HCT116 (cell line): ENCODE measurements at regions not wholly inside any gene's neighbourhood (a gene's known extent, or its start where the extent isn't known, plus 50 kb on each side); places are given as distances from the start of the nearest gene placed in this dataset.

ENCODE experiments used
- ATAC-seq: fragments of 200-7000 bp; cut with Tn5 transposase; 2 replicates; pipeline ENCODE4 v1.9.1; 2020; ENCODE audit warnings: mild to moderate bottlenecking, moderate library complexity
- BruUV-seq: library from RNA; stranded (reverse); fragments of 400-500 nt; replicated peaks from 2 replicates; lab custom pipeline; 2021; lab: Mats Ljungman, UMichigan
- CTCF ChIA-PET: fragments of 300-600 bp; sonication (Branson Sonifier 250); formaldehyde crosslinking; loops from one replicate; lab custom pipeline; 2021; ENCODE audit warnings: antibody characterized with exemption; lab: Charles Lee
- POLR2A ChIA-PET: fragments of 300-600, 350-600 bp; sonication (Branson Sonifier 250); formaldehyde crosslinking; loops from one replicate; lab custom pipeline; 2021; ENCODE audit warnings: antibody characterized with exemption; lab: Charles Lee
- RAD21 ChIA-PET, 2 experiments: fragments of 300-600 bp; sonication (Branson Sonifier 250); formaldehyde crosslinking; loops; one replicate each; lab custom pipeline; 2023; ENCODE audit warnings: low total read pairs in 2 of 2; ENCODE audit not compliant: uncharacterized antibody in 2 of 2, unreplicated experiment in 2 of 2, low non-redundant PET in 1 of 2; lab: Charles Lee
- DNase-seq: peaks from one replicate; pipeline ENCODE4 v3.0.0-alpha.2; 2010; ENCODE audit warnings: low read depth, low spot score
- H2AFZ ChIP-seq: fragments of 200-600 bp; shearing (Covaris generic), sonication (generic); 2 replicates; pipeline ENCODE4 v1.6.1; 2017; ENCODE audit warnings: low read depth, mixed run types, mixed read lengths, antibody characterized with exemption, low read length; ENCODE audit not compliant: poor library complexity, severe bottlenecking
- H3K27ac ChIP-seq: 2 replicates; pipeline ENCODE4 v1.5.1; 2012; ENCODE audit warnings: low read depth, low read length
- H3K27me3 ChIP-seq: fragments of 200-600 bp; sonication (generic); 2 replicates; pipeline ENCODE4 v1.6.1; 2016; ENCODE audit warnings: mixed run types, low read length, mixed read lengths; ENCODE audit not compliant: insufficient read depth
- H3K36me3 ChIP-seq, 2 experiments: fragments of 200-500 bp in 1 of 2; fragments of 200-600 bp in 1 of 2; sonication (Bioruptor generic) in 1 of 2; sonication (generic) in 1 of 2; 2 replicates each; pipeline versions ENCODE4 v1.5.1 to v1.6.1; 2014 to 2016; ENCODE audit warnings: low read length in 2 of 2, inconsistent platforms in 1 of 2, mixed read lengths in 1 of 2, mixed run types in 1 of 2; ENCODE audit not compliant: insufficient read depth in 2 of 2, control insufficient read depth in 1 of 2
- H3K4me1 ChIP-seq, 2 experiments: fragments of 200-600 bp in 1 of 2; sonication (generic) in 1 of 2; 2 replicates each; pipeline versions ENCODE4 v1.5.1 to v1.6.1; 2012 to 2017; ENCODE audit warnings: low read length in 2 of 2, inconsistent platforms in 1 of 2, mild to moderate bottlenecking in 1 of 2, mixed read lengths in 1 of 2, mixed run types in 1 of 2, moderate library complexity in 1 of 2; ENCODE audit not compliant: insufficient read depth in 2 of 2, control insufficient read depth in 1 of 2
- H3K4me2 ChIP-seq: fragments of 200-600 bp; sonication (generic); 2 replicates; pipeline ENCODE4 v1.6.1; 2017; ENCODE audit warnings: mixed run types, low read length, mixed read lengths
- H3K4me3 ChIP-seq, 2 experiments: fragments of 200-600 bp in 1 of 2; sonication (generic) in 1 of 2; replicated peaks in 1 of 2; 2 replicates each; pipeline ENCODE4 v1.5.1; 2011 to 2016; ENCODE audit warnings: low read length in 2 of 2, control low read depth in 1 of 2, low read depth in 1 of 2, mild to moderate bottlenecking in 1 of 2, mixed read lengths in 1 of 2, mixed run types in 1 of 2
- H3K79me2 ChIP-seq: fragments of 200-600 bp; sonication (generic); 2 replicates; pipeline ENCODE4 v1.6.1; 2017; ENCODE audit warnings: mild to moderate bottlenecking, mixed run types, low read length, moderate library complexity, mixed read lengths; ENCODE audit not compliant: insufficient read depth
- H3K9ac ChIP-seq: fragments of 200-600 bp; sonication (generic); 2 replicates; pipeline ENCODE4 v1.6.1; 2016; ENCODE audit warnings: low read length, mixed read lengths
- H3K9me2 ChIP-seq: fragments of 200-600 bp; sonication (generic), shearing (Covaris generic); 2 replicates; pipeline ENCODE4 v1.6.1; 2017; ENCODE audit warnings: mixed run types, mild to moderate bottlenecking, moderate library complexity; ENCODE audit not compliant: insufficient read depth
- H3K9me3 ChIP-seq, 2 experiments: fragments of 200-500 bp in 1 of 2; fragments of 200-600 bp in 1 of 2; sonication (Bioruptor generic) in 1 of 2; sonication (generic) in 1 of 2; 2 replicates each; pipeline ENCODE4 v1.6.1; 2014 to 2017; ENCODE audit warnings: low read length in 2 of 2, mixed read lengths in 2 of 2, inconsistent platforms in 1 of 2, low read depth in 1 of 2, mild to moderate bottlenecking in 1 of 2, mixed run types in 1 of 2, moderate library complexity in 1 of 2; ENCODE audit not compliant: control insufficient read depth in 1 of 2, insufficient read depth in 1 of 2
- H4K20me1 ChIP-seq: fragments of 200-600 bp; sonication (generic), shearing (Covaris generic); 2 replicates; pipeline ENCODE4 v1.6.1; 2017; ENCODE audit warnings: mixed run types, mild to moderate bottlenecking, moderate library complexity; ENCODE audit not compliant: insufficient read depth
- EGR1 ChIP-seq: IDR thresholded peaks from 2 replicates; pipeline ENCODE4 v1.6.1; 2012; ENCODE audit warnings: low read depth
- ELF1 ChIP-seq: IDR thresholded peaks from 2 replicates; pipeline ENCODE4 v1.6.1; 2012; ENCODE audit warnings: low read depth, borderline replicate concordance
- EZH2 ChIP-seq: fragments of 200-600 bp; sonication (generic); IDR thresholded peaks from 2 replicates; pipeline ENCODE4 v1.6.1; 2017; ENCODE audit warnings: antibody characterized with exemption, mixed run types
- EZH2phosphoT487 ChIP-seq: fragments of 200-600 bp; IDR thresholded peaks from 2 replicates; pipeline ENCODE4 v1.6.1; 2018; ENCODE audit warnings: antibody characterized with exemption, borderline replicate concordance
- FOSL1 ChIP-seq: IDR thresholded peaks from 2 replicates; pipeline ENCODE4 v1.6.1; 2012; ENCODE audit warnings: low read depth
- MAX ChIP-seq: IDR thresholded peaks from 2 replicates; pipeline ENCODE4 v1.6.1; 2012
- POLR2A ChIP-seq: IDR thresholded peaks from 2 replicates; pipeline ENCODE4 v1.7.0; 2011; ENCODE audit warnings: borderline replicate concordance; ENCODE audit not compliant: insufficient read depth, insufficient read length; ENCODE audit errors: extremely low read depth
- SIN3A ChIP-seq: IDR thresholded peaks from 2 replicates; pipeline ENCODE4 v1.6.1; 2012; ENCODE audit warnings: low read depth
- SRF ChIP-seq: IDR thresholded peaks from 2 replicates; pipeline ENCODE4 v1.6.1; 2012; ENCODE audit warnings: low read depth
- TCF7L2 ChIP-seq: IDR thresholded peaks from 2 replicates; pipeline ENCODE4 v1.7.0; 2011; ENCODE audit warnings: borderline replicate concordance, inconsistent platforms; ENCODE audit not compliant: insufficient read depth, insufficient read length; ENCODE audit errors: extremely low read depth
- YY1 ChIP-seq: IDR thresholded peaks from 2 replicates; pipeline ENCODE4 v1.6.1; 2011; ENCODE audit warnings: low read length, low read depth, moderate library complexity, mild to moderate bottlenecking; ENCODE audit not compliant: insufficient replicate concordance; ENCODE audit errors: extremely low read depth
- ZBTB33 ChIP-seq: IDR thresholded peaks from 2 replicates; pipeline ENCODE4 v1.6.1; 2011; ENCODE audit warnings: mild to moderate bottlenecking, low read length, moderate library complexity; ENCODE audit not compliant: insufficient replicate concordance; ENCODE audit errors: extremely low read depth
- ZFX ChIP-seq: fragments of 450-650 bp; IDR thresholded peaks from 2 replicates; pipeline ENCODE4 v1.6.1; 2017
- ZNF274 ChIP-seq: fragments of 200-500 bp; sonication (Bioruptor generic); IDR thresholded peaks from 2 replicates; pipeline ENCODE4 v1.6.1; 2014; ENCODE audit warnings: mild to moderate bottlenecking, low read depth, low read length, inconsistent platforms
- intact Hi-C: fragments of 100-400 bp; cut with micrococcal nuclease; formaldehyde crosslinking; loops from 2 replicates; pipeline ENCODE4 v1.10.0; 2022
- TF ChIP-seq, protein P1 (sequence below): IDR thresholded peaks from 2 replicates; pipeline ENCODE4 v1.6.1; 2012; ENCODE audit warnings: low read depth
- TF ChIP-seq, protein P2 (sequence below): IDR thresholded peaks from 2 replicates; pipeline ENCODE4 v1.6.1; 2012
- TF ChIP-seq, protein P3 (sequence below), 3 experiments: fragments of 200-600 bp in 1 of 3; sonication (generic) in 1 of 3; IDR thresholded peaks in 2 of 3; conservative IDR thresholded peaks in 1 of 3; 2 replicates each; pipeline ENCODE4 v1.5.1; 2012 to 2017; ENCODE audit warnings: low read depth in 2 of 3, low read length in 2 of 3, antibody characterized with exemption in 1 of 3, borderline replicate concordance in 1 of 3, control low read depth in 1 of 3, mild to moderate bottlenecking in 1 of 3, mixed read lengths in 1 of 3, mixed run types in 1 of 3, moderate library complexity in 1 of 3; ENCODE audit not compliant: insufficient read depth in 1 of 3

DNA sequence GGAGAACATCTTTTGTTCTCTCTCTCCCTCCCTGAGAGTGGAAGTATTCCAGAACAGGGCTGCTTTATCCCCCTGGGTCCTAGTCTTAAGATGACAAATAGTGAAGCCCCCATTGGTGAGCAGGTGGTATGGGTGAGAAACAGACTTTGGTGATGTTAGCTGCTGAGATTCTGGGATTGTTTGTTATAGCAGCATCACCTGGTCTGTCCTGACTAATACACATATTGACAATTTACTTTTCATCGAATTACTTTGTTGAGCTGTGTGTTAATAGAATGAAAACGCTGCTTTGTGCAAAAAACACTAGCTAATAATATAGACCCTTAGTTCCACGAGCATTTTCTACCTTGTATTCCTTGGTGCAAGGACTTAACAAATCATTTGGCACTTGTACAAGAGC lies 133.5 kb downstream of the ASMT start:
- Histone ChIP-seq H4K20me1 (no peaks in the 10 kb centered on the region), H2AFZ (no peak overlapping the region), H3K9ac (no peak overlapping the region), H3K4me2 (no peak overlapping the region), H3K27ac (no peak overlapping the region), H3K9me3 (peaks cover 0 to 6% of the 10 kb centered on the region in 2 experiments; a peak in 1 of 4 replicates), H3K4me1 (peaks cover 23 to 30% of the 10 kb centered on the region in 2 experiments), H3K27me3 (no peaks in the 10 kb centered on the region), H3K36me3 (no peaks in the 10 kb centered on the region), H3K9me2 (no peaks in the 10 kb centered on the region), H3K4me3 (no peak overlapping the region), H3K79me2 (no peaks in the 10 kb centered on the region)
- ATAC-seq (no peak), DNase-seq (no peak)
- no TSS peak for BruUV-seq
- TF ChIP-seq ZBTB33: no peak
- TF ChIP-seq ELF1: no peak
- TF ChIP-seq, protein P1, sequence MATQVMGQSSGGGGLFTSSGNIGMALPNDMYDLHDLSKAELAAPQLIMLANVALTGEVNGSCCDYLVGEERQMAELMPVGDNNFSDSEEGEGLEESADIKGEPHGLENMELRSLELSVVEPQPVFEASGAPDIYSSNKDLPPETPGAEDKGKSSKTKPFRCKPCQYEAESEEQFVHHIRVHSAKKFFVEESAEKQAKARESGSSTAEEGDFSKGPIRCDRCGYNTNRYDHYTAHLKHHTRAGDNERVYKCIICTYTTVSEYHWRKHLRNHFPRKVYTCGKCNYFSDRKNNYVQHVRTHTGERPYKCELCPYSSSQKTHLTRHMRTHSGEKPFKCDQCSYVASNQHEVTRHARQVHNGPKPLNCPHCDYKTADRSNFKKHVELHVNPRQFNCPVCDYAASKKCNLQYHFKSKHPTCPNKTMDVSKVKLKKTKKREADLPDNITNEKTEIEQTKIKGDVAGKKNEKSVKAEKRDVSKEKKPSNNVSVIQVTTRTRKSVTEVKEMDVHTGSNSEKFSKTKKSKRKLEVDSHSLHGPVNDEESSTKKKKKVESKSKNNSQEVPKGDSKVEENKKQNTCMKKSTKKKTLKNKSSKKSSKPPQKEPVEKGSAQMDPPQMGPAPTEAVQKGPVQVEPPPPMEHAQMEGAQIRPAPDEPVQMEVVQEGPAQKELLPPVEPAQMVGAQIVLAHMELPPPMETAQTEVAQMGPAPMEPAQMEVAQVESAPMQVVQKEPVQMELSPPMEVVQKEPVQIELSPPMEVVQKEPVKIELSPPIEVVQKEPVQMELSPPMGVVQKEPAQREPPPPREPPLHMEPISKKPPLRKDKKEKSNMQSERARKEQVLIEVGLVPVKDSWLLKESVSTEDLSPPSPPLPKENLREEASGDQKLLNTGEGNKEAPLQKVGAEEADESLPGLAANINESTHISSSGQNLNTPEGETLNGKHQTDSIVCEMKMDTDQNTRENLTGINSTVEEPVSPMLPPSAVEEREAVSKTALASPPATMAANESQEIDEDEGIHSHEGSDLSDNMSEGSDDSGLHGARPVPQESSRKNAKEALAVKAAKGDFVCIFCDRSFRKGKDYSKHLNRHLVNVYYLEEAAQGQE: no peak
- TF ChIP-seq SRF: no peak
- no peak for TF ChIP-seq SIN3A
- no peak for TF ChIP-seq EZH2phosphoT487
- TF ChIP-seq TCF7L2: no peak
- TF ChIP-seq FOSL1: no peak
- TF ChIP-seq POLR2A: no peak
- TF ChIP-seq, protein P2, sequence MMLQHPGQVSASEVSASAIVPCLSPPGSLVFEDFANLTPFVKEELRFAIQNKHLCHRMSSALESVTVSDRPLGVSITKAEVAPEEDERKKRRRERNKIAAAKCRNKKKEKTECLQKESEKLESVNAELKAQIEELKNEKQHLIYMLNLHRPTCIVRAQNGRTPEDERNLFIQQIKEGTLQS: no peak
- TF ChIP-seq ZFX: no peak
- no peak for TF ChIP-seq ZNF274
- no peak for TF ChIP-seq MAX
- TF ChIP-seq YY1: no peak
- TF ChIP-seq EZH2: no peak
- TF ChIP-seq, protein P3, sequence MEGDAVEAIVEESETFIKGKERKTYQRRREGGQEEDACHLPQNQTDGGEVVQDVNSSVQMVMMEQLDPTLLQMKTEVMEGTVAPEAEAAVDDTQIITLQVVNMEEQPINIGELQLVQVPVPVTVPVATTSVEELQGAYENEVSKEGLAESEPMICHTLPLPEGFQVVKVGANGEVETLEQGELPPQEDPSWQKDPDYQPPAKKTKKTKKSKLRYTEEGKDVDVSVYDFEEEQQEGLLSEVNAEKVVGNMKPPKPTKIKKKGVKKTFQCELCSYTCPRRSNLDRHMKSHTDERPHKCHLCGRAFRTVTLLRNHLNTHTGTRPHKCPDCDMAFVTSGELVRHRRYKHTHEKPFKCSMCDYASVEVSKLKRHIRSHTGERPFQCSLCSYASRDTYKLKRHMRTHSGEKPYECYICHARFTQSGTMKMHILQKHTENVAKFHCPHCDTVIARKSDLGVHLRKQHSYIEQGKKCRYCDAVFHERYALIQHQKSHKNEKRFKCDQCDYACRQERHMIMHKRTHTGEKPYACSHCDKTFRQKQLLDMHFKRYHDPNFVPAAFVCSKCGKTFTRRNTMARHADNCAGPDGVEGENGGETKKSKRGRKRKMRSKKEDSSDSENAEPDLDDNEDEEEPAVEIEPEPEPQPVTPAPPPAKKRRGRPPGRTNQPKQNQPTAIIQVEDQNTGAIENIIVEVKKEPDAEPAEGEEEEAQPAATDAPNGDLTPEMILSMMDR (IDR thresholded peaks at IDR 0.05 in 2 of 3, conservative IDR thresholded peaks at IDR 0.05 in 1 of 3; ENCODE audit: borderline replicate concordance in 1 of 3, insufficient read depth in 1 of 3, low read depth in 2 of 3, low read length in 2 of 3): no peak
- TF ChIP-seq EGR1: no peak
- intact Hi-C loops: no loop called here
- CTCF ChIA-PET: no interaction called here
- POLR2A ChIA-PET: no interaction called here
- RAD21 ChIA-PET: no interaction called here
